ENCODE measurements at regions not wholly inside any gene's neighbourhood (a gene's known extent, or its start where the extent isn't known, plus 50 kb on each side); places are given as distances from the start of the nearest gene placed in this dataset.

GRCh38 chr5:5708367-5708919, 286.0 kb downstream of the ICE1 start:
- TF ChIP-seq CTCF (IDR thresholded peaks at IDR 0.05) (no peak), EZH2 (IDR thresholded peaks at IDR 0.05) (no peak)

Data from neural progenitor cell (in vitro differentiated cells).